AG09319 (cell line): ENCODE measurements at regions not wholly inside any gene's neighbourhood (a gene's known extent, or its start where the extent isn't known, plus 50 kb on each side); places are given as distances from the start of the nearest gene placed in this dataset.

Experiments
- DNase-seq: peaks from one replicate; pipeline ENCODE4 v3.0.0-alpha.2; 2010; ENCODE audit warnings: low read depth; ENCODE audit errors: extremely low read depth
- TF ChIP-seq, protein P1 (sequence below): IDR thresholded peaks from 2 replicates; pipeline ENCODE4 v1.5.1; 2011; ENCODE audit warnings: low read depth, mild to moderate bottlenecking, inconsistent platforms, low read length, moderate library complexity

DNA sequence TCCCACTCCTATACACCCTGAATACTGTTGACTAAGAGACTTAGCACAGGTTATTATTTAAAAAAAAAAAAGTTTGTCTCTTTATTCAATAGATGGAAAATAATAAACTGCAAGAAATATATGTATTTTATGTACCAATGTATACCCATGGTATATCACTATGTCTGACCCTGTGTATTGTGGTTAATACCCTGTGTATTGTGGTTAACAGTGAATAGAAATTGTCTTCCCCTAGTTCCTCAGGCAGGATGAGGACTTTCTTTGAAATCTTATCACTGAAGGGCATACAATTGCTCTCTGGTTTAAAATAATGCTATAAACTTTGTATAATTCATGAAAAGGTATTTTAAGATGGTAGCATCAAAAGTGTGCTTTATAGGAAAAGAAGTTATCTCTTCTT lies 80.0 kb upstream of the TMEM106B start:
- DNase-seq: no peak
- TF ChIP-seq, protein P1, sequence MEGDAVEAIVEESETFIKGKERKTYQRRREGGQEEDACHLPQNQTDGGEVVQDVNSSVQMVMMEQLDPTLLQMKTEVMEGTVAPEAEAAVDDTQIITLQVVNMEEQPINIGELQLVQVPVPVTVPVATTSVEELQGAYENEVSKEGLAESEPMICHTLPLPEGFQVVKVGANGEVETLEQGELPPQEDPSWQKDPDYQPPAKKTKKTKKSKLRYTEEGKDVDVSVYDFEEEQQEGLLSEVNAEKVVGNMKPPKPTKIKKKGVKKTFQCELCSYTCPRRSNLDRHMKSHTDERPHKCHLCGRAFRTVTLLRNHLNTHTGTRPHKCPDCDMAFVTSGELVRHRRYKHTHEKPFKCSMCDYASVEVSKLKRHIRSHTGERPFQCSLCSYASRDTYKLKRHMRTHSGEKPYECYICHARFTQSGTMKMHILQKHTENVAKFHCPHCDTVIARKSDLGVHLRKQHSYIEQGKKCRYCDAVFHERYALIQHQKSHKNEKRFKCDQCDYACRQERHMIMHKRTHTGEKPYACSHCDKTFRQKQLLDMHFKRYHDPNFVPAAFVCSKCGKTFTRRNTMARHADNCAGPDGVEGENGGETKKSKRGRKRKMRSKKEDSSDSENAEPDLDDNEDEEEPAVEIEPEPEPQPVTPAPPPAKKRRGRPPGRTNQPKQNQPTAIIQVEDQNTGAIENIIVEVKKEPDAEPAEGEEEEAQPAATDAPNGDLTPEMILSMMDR: no peak

DNA sequence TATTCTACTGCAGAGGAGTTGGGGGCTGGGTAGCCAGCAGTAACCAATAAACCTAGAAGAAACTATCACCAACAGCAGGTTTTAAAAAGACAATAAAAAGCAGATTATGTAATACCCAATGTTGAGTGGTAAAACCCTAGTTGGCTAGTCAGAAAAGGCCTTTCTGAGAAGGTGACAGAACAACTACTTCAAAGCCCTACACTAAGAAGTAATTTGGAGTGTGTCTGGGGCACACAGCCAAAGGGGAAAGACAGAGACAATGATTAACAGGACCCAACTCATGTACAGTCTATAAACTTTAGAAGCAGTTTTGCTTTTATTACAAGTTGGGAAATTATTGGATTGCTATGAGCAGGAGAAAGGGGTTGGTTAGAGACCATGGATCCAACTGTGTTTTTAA lies 77.2 kb upstream of the TMEM106B start:
- no peak for DNase-seq
- TF ChIP-seq, protein P1: no peak

DNA sequence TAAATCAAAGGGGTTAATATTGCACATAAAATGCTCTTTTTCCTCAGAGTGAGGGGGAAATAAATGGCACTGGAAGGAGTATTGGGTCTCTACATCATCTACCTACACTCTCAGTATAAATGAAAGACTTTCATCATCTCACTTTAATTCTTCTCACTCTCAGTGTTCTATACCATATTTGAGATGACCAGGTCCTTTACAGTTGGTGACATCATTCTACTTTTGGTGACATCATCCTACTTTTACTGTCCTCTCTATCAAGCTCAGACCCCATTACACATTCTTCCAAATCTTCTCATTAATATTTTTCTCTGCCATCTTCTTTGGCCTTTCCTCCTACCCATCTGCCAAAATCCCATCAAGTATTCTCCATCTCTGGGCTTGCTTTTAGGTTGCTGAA lies 74.6 kb upstream of the TMEM106B start:
- DNase-seq: no peak
- TF ChIP-seq, protein P1: no peak

DNA sequence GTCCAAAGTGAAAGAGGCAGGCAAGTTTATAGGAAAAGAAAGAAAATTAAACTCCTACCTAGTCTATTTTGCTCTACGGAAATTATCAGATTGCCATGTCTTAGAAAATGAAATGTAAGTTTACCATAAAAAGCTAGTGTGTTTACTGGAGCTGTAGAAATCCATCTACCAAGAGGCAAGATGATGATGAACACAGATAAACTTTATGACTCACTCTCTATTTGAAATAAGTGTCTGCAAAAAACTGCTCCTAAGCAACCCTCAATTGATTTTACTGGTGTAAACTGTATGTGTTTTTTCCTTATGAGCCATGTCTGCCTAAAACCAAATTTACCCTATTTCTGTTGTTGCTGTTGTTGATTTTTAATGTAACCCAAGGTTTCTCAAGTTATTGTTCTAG lies 73.8 kb upstream of the TMEM106B start:
- TF ChIP-seq, protein P1: no peak
- no peak for DNase-seq

DNA sequence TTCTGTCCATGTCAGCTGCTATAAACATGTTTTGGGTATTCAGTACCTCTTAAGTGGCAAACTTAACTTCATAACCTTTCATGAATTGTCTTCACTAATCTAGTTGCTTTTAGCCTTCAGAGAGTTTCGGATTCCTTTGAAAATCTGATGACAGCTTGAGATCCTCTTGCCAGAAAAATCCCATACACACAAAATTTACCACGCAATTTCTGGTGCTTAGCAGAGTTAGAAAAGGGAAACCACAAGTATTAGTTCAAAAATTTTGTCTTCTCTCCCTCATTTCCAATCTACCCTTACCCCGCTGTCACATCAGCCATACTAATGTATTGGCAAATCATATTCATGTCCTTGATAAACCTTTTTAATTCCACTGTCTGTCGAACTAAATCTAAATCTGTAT lies 72.7 kb upstream of the TMEM106B start:
- no peak for DNase-seq
- TF ChIP-seq, protein P1: no peak

DNA sequence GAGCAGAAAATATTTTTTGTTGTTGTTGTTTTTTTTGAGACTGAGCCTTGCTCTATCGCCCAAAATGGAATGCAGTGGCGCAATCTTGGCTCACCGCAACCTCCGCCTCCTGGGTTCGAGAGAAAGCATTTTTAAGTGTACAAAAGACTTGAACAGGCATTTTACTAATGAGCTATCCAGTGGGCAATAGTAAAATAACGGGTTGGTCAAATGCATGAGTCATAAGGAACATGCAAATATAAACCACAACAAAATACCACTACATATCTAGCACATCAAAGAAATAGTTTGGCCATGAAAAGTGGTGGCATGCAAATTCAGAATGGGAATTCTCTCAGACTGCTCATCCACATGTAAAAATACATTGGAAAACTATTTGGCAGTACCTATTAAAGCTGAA lies 71.7 kb upstream of the TMEM106B start:
- no peak for DNase-seq
- TF ChIP-seq, protein P1: no peak

DNA sequence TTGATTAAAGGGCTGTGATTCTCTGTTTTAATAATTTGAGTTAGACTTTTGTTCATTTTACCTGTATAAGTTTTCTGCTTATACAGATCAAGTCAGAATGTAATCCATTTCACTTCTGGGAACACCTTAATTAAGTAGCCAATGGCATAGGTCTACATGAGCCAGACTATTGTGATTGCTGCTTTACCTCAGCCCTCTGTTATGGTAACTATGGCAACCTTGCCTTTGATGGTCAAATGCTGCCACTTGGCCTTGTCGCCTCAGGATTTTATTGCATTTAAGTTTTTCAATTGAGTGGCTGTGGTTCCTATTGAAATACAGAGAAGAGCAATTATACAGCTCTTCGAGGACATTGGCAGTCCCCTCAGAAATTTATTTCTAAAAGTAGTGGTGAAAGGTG lies 64.3 kb upstream of the TMEM106B start:
- DNase-seq: no peak
- TF ChIP-seq, protein P1: no peak
